SK-N-SH (cell line): ENCODE measurements at regions not wholly inside any gene's neighbourhood (a gene's known extent, or its start where the extent isn't known, plus 50 kb on each side); places are given as distances from the start of the nearest gene placed in this dataset.

Source experiments
- CTCF ChIA-PET: fragments of 300-600, 350-600 bp; formaldehyde crosslinking; extraction: SDS; loops from one replicate; lab custom pipeline; 2021; lab: Yijun Ruan, JAX
- POLR2A ChIA-PET: fragments of 350-600 bp; sonication (Branson Sonifier 250); formaldehyde crosslinking; extraction: SDS; loops from one replicate; lab custom pipeline; 2020; ENCODE audit warnings: antibody characterized with exemption, inconsistent platforms; lab: Yijun Ruan, JAX
- DNase-seq: peaks from one replicate; pipeline ENCODE4 v3.0.0; 2012
- H2AFZ ChIP-seq: fragments of 200-600 bp; sonication (generic); 2 replicates; pipeline ENCODE4 v1.8.1; 2016; ENCODE audit warnings: antibody characterized with exemption, mild to moderate bottlenecking, low read depth
- H3F3A ChIP-seq: fragments of 200-600 bp; sonication (generic); replicated peaks from 2 replicates; pipeline ENCODE3; 2016; ENCODE audit warnings: antibody characterized with exemption, mild to moderate bottlenecking; ENCODE audit not compliant: insufficient read depth
- H3K27ac ChIP-seq, 2 experiments: fragments of 200-500 bp in 1 of 2; fragments of 200-600 bp in 1 of 2; sonication (Bioruptor generic) in 1 of 2; sonication (generic), shearing (Covaris generic) in 1 of 2; 2 replicates each; pipeline versions ENCODE4 v1.5.1 to v1.6.1; 2014 to 2016; ENCODE audit warnings: low read depth in 2 of 2, inconsistent platforms in 1 of 2, low read length in 1 of 2, mild to moderate bottlenecking in 1 of 2, mixed read lengths in 1 of 2
- H3K27me3 ChIP-seq: fragments of 200-600 bp; sonication (generic), shearing (Covaris generic); 2 replicates; pipeline ENCODE4 v1.6.1; 2016; ENCODE audit warnings: mixed run types; ENCODE audit not compliant: insufficient read depth
- H3K36me3 ChIP-seq, 2 experiments: fragments of 200-500 bp in 1 of 2; fragments of 200-600 bp in 1 of 2; sonication (Bioruptor generic) in 1 of 2; sonication (generic) in 1 of 2; replicated peaks in 1 of 2; 2 replicates each; pipeline versions ENCODE3 to v1.5.1; 2014 to 2016; ENCODE audit warnings: low read length in 1 of 2, mild to moderate bottlenecking in 1 of 2; ENCODE audit not compliant: insufficient read depth in 2 of 2, control insufficient read depth in 1 of 2
- H3K4me1 ChIP-seq, 2 experiments: fragments of 200-500 bp in 1 of 2; fragments of 200-600 bp in 1 of 2; sonication (Bioruptor generic) in 1 of 2; sonication (generic), shearing (Covaris generic) in 1 of 2; 2 replicates each; pipeline versions ENCODE4 v1.5.1 to v1.6.1; 2014 to 2016; ENCODE audit warnings: low read depth in 1 of 2, low read length in 1 of 2, mixed run types in 1 of 2; ENCODE audit not compliant: insufficient read depth in 2 of 2, control insufficient read depth in 1 of 2
- H3K4me2 ChIP-seq: fragments of 200-600 bp; sonication (generic), shearing (Covaris generic); 2 replicates; pipeline ENCODE4 v1.6.1; 2017; ENCODE audit warnings: mixed run types
- H3K4me3 ChIP-seq, 2 experiments: fragments of 200-500 bp in 1 of 2; fragments of 200-600 bp in 1 of 2; sonication (Bioruptor generic) in 1 of 2; sonication (generic), shearing (Covaris generic) in 1 of 2; 2 replicates each; pipeline versions ENCODE4 v1.5.1 to v1.8.1; 2014 to 2016; ENCODE audit warnings: low read depth in 2 of 2, inconsistent platforms in 1 of 2, low read length in 1 of 2, mild to moderate bottlenecking in 1 of 2, mixed read lengths in 1 of 2, moderate library complexity in 1 of 2
- H3K79me2 ChIP-seq: fragments of 200-600 bp; sonication (generic); 2 replicates; pipeline ENCODE4 v1.8.1; 2017; ENCODE audit warnings: mild to moderate bottlenecking; ENCODE audit not compliant: insufficient read depth
- H3K9ac ChIP-seq: fragments of 200-600 bp; sonication (generic); 2 replicates; pipeline ENCODE4 v1.6.1; 2017; ENCODE audit warnings: mixed run types
- H3K9me2 ChIP-seq: fragments of 200-600 bp; sonication (generic); 2 replicates; pipeline ENCODE4 v1.6.1; 2017; ENCODE audit warnings: mixed run types
- H3K9me3 ChIP-seq: fragments of 200-600 bp; sonication (generic); 2 replicates; pipeline ENCODE4 v1.6.1; 2017; ENCODE audit warnings: mixed run types, mild to moderate bottlenecking, moderate library complexity
- H4K20me1 ChIP-seq: fragments of 200-600 bp; sonication (generic); 2 replicates; pipeline ENCODE4 v1.6.1; 2017; ENCODE audit warnings: mild to moderate bottlenecking, mixed run types; ENCODE audit not compliant: insufficient read depth
- CHD2 ChIP-seq: fragments of 150-350 bp; IDR thresholded peaks from 2 replicates; pipeline ENCODE4 v1.6.1; 2018; ENCODE audit warnings: low read length; ENCODE audit not compliant: partially characterized antibody
- EP300 ChIP-seq, 2 experiments: IDR thresholded peaks; 2 replicates each; pipeline versions ENCODE4 v1.4.0 to v1.6.1; 2012; ENCODE audit warnings: borderline replicate concordance in 1 of 2, low read depth in 1 of 2, low read length in 1 of 2
- JUND ChIP-seq: IDR thresholded peaks from 2 replicates; pipeline ENCODE4 v1.4.0; 2012
- MXI1 ChIP-seq: IDR thresholded peaks from 2 replicates; pipeline ENCODE4 v1.6.1; 2012; ENCODE audit warnings: mild to moderate bottlenecking, low read depth, low read length, improper control_type of control experiment
- PBX3 ChIP-seq: IDR thresholded peaks from 2 replicates; pipeline ENCODE4; 2012
- RAD21 ChIP-seq: IDR thresholded peaks from 2 replicates; pipeline ENCODE4 v1.6.1; 2012; ENCODE audit warnings: mild to moderate bottlenecking, low read length
- RCOR1 ChIP-seq: fragments of 150-350 bp; IDR thresholded peaks from 2 replicates; pipeline ENCODE4 v1.6.1; 2017; ENCODE audit warnings: antibody characterized with exemption, low read length
- REST ChIP-seq: IDR thresholded peaks from 2 replicates; pipeline ENCODE4 v1.6.1; 2012; ENCODE audit warnings: mild to moderate bottlenecking, low read depth, low read length, moderate library complexity
- RFX5 ChIP-seq: IDR thresholded peaks from 2 replicates; pipeline ENCODE4 v1.6.1; 2012; ENCODE audit warnings: mild to moderate bottlenecking, improper control_type of control experiment, low read length
- SIN3A ChIP-seq: IDR thresholded peaks from 2 replicates; pipeline ENCODE4 v1.6.1; 2012; ENCODE audit warnings: low read depth, mild to moderate bottlenecking, low read length, moderate library complexity, borderline replicate concordance
- TAF1 ChIP-seq: IDR thresholded peaks from 2 replicates; pipeline ENCODE4 v1.6.1; 2012; ENCODE audit warnings: low read depth, mild to moderate bottlenecking, low read length, moderate library complexity, borderline replicate concordance
- TEAD4 ChIP-seq: IDR thresholded peaks from 2 replicates; pipeline ENCODE4 v1.4.0; 2012; ENCODE audit warnings: mild to moderate bottlenecking, borderline replicate concordance; ENCODE audit not compliant: insufficient read depth
- YY1 ChIP-seq: IDR thresholded peaks from 2 replicates; pipeline ENCODE4 v1.4.0; 2012; ENCODE audit warnings: low read depth, mild to moderate bottlenecking
- ZBTB33 ChIP-seq: IDR thresholded peaks from 2 replicates; pipeline ENCODE4 v1.4.0; 2012; ENCODE audit warnings: low read depth, borderline replicate concordance
- WGBS: methylation state at CpG from one replicate; pipeline ENCODE4 v1.1.6; 2017; ENCODE audit warnings: low lambda C conversion rate; 5-methylcytosine and 5-hydroxymethylcytosine counted together

- H3F3A ChIP-seq: peaks cover 10% of the 10 kb centered on the region
- H3K36me3 ChIP-seq: no peaks in the 10 kb centered on the region
- H3K27me3 ChIP-seq: no peaks in the 10 kb centered on the region
- no peaks in the 10 kb centered on the region for H4K20me1 ChIP-seq
- CTCF ChIA-PET: interaction anchor here (1.2 to 1.3 kb wide), 2 partner anchors 10 to 14 kb away, joined by 3 read pairs; no protein-coding TSS in a partner anchor
- H3K4me2 ChIP-seq: no peak overlapping the region
- no peaks in the 10 kb centered on the region for H3K9me2 ChIP-seq
- peak overlapping the region; percentile 64 to 92; a peak in 3 of 4 replicates for H3K27ac ChIP-seq
- POLR2A ChIA-PET: no interaction called here
- H3K9me3 ChIP-seq: no peaks in the 10 kb centered on the region
- H2AFZ ChIP-seq: 0 out of 2 replicates have a peak overlapping the region, but pooled peaks have one; percentile 31
- TF ChIP-seq RCOR1 (no peak), TEAD4 (no peak), TAF1 (no peak), YY1 (no peak), MXI1 (no peak), RAD21 (no peak), REST (no peak), ZBTB33 (no peak)
- H3K4me3 ChIP-seq: no peak overlapping the region
- peaks cover 9 to 22% of the 10 kb centered on the region in 2 experiments; a peak in 3 of 4 replicates for H3K4me1 ChIP-seq
- peak overlapping the region; percentile 38; the same call in 1 of the 2 replicates for H3K9ac ChIP-seq
- H3K79me2 ChIP-seq: no peaks in the 10 kb centered on the region
- DNase-seq: no peak
- 100% methylated on average over 3 of the region's 4 CpGs for WGBS
These were observed 213.1 kb upstream of the USP24 start for GRCh38 chr1:55428231-55428630.

GRCh38 chr1:55427606-55428005, 212.4 kb upstream of the USP24 start:
- peaks cover 10% of the 10 kb centered on the region for H3F3A ChIP-seq
- 0 out of 4 replicates have a peak overlapping the region, but pooled peaks of 1 of the 2 experiments have one; percentile 3 for H3K27ac ChIP-seq
- no peaks in the 10 kb centered on the region for H3K9me2 ChIP-seq
- no peaks in the 10 kb centered on the region for H4K20me1 ChIP-seq
- DNase-seq: no peak
- no peaks in the 10 kb centered on the region for H3K9me3 ChIP-seq
- H3K4me2 ChIP-seq: no peak overlapping the region
- H2AFZ ChIP-seq: 0 out of 2 replicates have a peak overlapping the region, but pooled peaks have one; percentile 31
- TF ChIP-seq RFX5: no peak
- no peak for TF ChIP-seq CHD2
- no peak for TF ChIP-seq PBX3
- no peak for TF ChIP-seq SIN3A
- no peak for TF ChIP-seq JUND
- TF ChIP-seq EP300 (IDR thresholded peaks at IDR 0.05; ENCODE audit: borderline replicate concordance in 1 of 2, low read depth in 1 of 2, low read length in 1 of 2): no peak
- ChIA-PET POLR2A (no interaction called here), CTCF (interaction anchor here (1.2 to 1.5 kb wide), 3 partner anchors 15 to 24 kb away, joined by 3 read pairs; no protein-coding TSS in a partner anchor)
- H3K27me3 ChIP-seq: no peaks in the 10 kb centered on the region
- H3K9ac ChIP-seq: no peak overlapping the region
- WGBS: 89% methylated on average over 4 of the region's 4 CpGs
- H3K4me3 ChIP-seq: no peak overlapping the region
- no peaks in the 10 kb centered on the region for H3K79me2 ChIP-seq
- no peaks in the 10 kb centered on the region for H3K36me3 ChIP-seq
- H3K4me1 ChIP-seq: peaks cover 9 to 22% of the 10 kb centered on the region in 2 experiments; a peak in 3 of 4 replicates
